Mucosa of gallbladder (tissue), 1 donor: ENCODE measurements at regions not wholly inside any gene's neighbourhood (a gene's known extent, or its start where the extent isn't known, plus 50 kb on each side); places are given as distances from the start of the nearest gene placed in this dataset.
A peak's percentile ranks its signal among the peaks of the same experiment; 100 is the strongest.

Experiments used
- DNase-seq: peaks from one replicate; pipeline ENCODE4 v3.0.0-alpha.2; 2020; ENCODE audit warnings: low spot score
- donor health status: DM: no; HTN: no; CAD: no.

DNA sequence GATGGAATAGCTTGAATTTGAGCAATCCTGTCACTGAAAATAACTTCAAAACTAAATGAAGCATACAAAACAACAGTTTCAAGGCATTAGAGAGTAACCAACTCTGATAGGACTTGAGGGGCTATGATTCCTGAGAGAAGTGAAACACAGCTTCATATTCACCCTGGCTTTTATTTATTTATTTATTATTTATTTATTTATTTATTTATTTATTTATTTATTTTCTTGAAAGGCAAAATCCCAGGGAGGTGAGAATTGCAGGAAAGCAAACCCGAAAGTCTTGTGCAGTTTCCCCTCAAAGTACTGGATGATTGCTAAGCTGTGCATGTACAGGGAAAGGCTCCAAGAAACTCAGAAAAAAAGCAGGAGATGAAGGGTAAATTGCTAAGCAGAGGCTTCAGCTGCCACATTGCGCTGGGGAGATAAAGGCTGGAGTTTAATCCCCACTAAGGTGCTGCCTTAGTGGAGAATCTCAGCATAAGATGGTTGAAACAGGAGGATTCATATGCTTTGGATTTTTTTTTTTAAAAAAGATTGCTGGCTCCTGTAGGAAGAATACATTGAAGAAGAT, 72.9 kb upstream of the COL24A1 start:
- DNase-seq: no peak

DNA sequence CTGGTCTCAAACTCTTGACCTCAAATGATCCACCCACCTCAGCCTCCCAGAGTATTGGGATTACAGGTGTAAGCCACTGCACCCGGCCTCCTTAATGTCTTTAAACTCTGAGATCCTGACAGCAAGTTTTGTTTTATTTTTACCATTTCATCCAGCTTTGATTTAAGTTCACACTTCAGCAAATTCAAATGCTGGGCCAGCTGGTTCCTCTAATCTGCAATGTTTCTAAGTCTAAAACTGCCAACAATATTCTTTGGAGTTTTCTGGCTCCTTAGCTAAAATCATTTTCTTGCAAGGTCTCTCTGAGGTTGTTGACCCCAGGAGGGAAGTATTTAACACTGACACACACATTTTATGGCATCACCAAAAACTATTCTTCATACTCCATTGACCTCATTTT, 72.0 kb upstream of the COL24A1 start:
- no peak for DNase-seq

DNA sequence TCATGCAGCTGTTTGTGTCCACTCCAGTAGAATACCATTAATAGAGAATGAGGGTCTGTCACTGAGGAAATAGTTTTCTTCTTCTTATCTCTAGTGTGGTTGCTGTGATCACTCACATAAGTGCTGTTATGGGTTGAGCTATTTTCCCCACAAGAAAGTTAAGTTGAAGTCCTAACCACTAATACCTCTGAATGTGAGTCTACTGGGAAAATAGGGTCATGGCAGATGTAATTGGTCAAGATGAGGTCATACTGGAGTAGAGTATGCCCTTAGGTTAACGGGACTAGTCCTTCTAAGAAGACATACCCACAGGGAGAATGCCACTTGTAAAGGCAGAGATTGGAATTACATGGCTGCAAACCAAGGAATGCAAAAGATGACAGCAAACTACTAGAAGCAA, 70.5 kb upstream of the COL24A1 start:
- DNase-seq: no peak

DNA sequence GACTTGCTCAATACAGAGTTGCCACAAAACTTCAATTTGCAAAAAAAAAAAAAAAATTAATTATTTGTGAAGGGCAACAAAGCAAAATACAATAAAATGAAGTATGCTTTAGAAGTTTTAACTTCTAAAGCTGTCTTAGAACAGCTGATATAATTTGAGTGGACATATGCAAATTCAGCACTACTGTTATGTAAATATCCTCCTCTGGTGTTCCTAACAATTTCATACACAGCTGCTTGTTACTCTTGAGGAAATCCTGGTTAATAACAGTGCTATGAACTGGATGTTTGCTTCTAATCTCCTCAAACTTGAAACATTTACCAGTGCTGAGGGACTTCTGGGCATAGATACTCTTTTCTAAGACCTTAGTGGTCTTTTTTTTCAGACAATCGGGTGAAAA, 69.6 kb upstream of the COL24A1 start:
- no peak for DNase-seq

DNA sequence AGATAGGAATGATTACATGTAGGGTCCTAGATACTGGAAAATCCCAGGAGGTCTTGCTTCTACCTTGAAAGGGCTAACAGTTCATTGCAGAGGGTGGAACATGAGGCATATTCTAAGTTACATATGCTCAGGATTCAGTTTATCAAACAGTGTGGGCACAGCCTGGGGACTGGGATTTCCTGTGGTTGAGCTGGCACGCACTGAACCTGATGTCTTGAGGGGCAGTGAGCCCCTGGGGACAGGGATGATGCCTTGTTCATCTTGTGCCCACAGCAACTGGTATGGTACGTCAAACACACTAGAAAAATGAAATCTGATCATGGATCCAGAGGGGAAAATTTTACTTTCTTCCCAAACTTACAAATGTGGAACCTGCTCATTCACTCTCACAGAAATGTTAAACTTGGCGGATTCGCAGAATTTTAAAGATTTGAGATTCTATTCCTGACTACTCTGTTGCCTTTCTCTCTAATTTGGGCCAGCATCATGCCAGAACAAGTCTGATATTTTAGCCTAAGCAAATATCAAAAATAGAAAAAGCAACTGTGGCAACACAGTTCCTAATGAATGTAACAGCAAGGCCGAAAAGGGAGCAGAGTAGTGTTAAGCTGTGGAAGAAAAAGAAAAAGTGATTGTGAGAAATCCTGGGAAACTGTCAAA, 68.2 kb upstream of the COL24A1 start:
- DNase-seq: no peak

DNA sequence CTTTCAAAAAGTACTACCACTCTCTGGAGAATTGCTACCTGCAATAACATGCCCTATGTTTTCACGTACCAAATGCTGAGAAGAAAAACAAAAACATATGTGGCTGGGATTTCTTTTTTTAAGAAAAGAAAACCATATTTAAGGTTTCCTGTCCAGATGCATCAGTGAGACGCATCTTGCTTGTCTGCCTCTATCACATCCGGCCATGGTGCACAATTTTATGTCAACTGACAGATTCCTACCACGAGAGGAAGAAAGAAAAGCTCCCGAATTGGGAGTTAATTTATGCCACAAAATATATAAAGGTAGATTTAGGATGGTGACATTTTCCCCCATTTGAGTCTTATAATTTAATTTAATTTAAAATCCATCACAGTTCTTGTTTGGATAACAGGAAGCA, 62.3 kb upstream of the COL24A1 start:
- DNase-seq: no peak

DNA sequence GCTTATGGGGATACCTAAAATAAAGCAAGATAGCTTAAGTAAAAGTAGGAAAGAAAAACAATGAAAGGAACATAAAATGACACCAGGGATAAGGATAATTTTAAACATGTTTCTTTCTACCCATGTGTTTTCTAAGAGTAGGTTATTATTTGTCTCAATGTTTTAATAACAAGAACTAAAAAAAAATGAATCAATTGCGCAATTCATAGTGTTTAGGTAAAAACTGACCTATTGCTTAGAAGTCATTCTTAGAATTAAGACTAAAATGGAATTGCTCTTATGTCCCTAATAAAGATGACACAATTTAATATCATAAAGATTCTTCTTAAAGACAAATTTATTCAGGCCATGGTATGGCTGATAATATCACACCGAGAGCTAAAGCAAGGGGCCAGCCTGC, 58.0 kb upstream of the COL24A1 start:
- no peak for DNase-seq

DNA sequence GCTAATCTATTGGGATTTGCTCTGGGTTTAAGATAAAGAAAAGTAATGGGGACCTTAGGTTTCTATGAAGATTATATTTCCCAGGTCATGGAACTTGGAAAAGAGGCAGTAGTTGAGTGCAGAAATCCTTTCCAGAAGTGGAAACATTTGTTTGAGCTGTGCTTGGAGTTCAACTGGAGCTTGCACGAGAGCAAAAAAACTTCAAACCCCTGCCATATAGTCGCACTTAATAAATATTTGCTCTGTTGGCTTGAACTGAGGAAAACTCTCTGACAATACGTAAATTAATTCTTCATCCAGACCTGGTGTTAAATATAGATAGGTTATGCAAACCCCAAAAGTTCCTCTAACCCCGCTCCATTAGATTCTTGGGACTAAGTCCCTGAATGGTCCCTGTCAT, 52.8 kb upstream of the COL24A1 start:
- no peak for DNase-seq

DNA sequence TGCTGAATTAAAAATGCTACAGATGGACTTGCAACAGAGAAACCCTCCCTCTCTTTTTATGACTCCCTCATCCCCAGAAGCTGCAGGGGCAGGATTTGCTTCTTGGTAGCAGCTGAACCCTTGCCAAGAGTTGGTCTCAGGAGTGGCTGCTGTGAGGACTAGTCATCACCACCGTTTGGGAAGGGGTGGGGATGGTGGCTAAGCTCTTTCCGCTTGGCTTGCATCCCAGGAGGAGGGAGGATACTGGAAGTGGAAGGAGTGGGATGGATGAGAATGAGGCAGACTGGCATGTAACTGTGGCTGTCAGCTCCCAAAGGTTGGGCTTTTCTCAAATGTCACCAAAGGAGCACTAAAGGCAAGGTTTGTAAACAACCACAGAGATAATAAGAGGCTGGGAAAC, 50.8 kb upstream of the COL24A1 start:
- peak; percentile 52 for DNase-seq
